NCI-H82 (cell line): ENCODE measurements at regions not wholly inside any gene's neighbourhood (a gene's known extent, or its start where the extent isn't known, plus 50 kb on each side); places are given as distances from the start of the nearest gene placed in this dataset.
A peak's percentile ranks its signal among the peaks of the same experiment; 100 is the strongest.
"Not testable (repeated sequence)": the region's sequence is repeated elsewhere in the genome, so short reads cannot be mapped to it uniquely, and the experiment has no call there.

Experiments used
- DNase-seq: peaks from one replicate; lab custom pipeline; 2025; lab: John Stamatoyannopoulos, UW

- DNase-seq, result no peak
These were observed 112.6 kb downstream of the LRIG2 start for GRCh38 chr1:113185463-113186104.

DNA sequence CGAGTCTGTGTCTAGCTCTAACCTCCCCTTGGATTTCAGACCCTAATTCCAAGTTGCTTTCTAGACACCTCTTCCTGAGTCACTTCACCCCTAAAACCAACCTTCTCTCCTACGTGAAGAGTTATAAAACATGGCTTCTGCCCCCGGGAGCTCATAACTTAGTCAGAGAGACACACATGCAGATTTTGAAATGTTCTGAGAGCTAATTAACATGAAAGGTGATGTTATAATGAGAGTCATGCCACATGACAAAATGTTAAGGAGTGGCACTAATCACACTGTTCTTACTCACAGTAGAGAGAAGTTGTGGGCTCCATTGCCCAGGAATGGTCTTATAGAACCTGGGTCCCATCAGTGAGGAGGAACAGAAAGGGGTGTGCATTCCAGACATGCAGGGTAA lies 117.1 kb downstream of the LRIG2 start:
- no peak for DNase-seq

GRCh38 chr1:113190930-113191329 lies 117.9 kb downstream of the LRIG2 start:
- no peak for DNase-seq

- DNase-seq, result no peak
These were observed 118.6 kb downstream of the LRIG2 start for GRCh38 chr1:113191579-113192076.

GRCh38 chr1:113192242-113192641 lies 119.2 kb downstream of the LRIG2 start:
- no peak for DNase-seq

- DNase-seq, result no peak
These were observed 120.0 kb downstream of the LRIG2 start for GRCh38 chr1:113192980-113193379.

- peak; percentile 96 for DNase-seq
These were observed 122.1 kb downstream of the LRIG2 start for GRCh38 chr1:113194846-113195830.

DNA sequence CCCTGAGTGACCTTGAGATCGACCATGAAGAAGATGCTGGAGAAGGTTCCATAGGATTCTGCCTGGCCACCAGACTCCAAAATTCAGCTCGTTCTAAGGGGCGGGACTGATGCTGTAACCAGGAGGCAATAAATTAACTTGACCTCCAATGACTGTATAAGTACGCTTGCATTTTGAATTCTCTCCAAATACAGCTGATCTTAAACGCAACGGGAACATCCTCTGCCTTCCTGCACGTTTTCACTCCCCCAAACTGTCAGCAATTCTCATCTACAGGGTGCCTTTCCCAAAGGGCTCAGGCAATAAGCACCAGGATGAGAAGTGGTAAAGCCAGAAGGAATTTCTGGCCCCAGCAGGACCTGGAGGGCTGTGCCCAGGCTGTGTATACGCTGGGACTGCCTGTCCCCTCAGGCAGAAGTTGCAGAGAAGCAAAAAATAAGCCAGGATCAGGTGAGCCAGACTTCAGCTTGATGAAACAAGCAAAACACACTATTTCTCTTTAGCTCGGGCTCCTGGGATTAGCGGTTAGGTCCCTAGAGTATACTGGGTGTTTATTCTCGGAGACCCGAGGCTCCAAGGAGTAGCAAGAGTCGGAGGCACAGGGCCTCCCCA lies 124.8 kb downstream of the LRIG2 start:
- peak; percentile 10 for DNase-seq

DNA sequence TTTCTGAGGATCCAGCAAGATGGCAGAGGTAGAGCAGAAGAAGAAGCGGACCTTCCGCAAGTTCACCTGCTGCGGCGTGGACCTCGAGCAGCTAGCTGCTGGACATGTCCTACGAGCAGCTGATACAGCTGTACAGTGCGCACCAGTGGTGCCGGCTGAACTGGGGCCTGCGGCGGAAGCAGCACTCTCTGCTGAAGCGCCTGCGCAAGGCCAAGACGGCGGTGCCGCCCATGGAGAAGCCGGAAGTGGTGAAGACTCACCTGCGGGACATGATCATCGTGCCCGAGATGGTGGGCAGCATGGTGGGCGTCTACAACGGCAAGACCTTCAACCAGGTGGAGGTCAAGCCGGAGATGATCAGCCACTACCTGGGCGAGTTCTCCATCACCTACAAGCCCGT lies 125.8 kb downstream of the LRIG2 start:
- no peak for DNase-seq

GRCh38 chr1:113199760-113200455 lies 126.9 kb downstream of the LRIG2 start:
- peak; percentile 27 for DNase-seq

- no peak for DNase-seq
These were observed 128.6 kb downstream of the LRIG2 start for GRCh38 chr1:113201560-113201959.

DNA sequence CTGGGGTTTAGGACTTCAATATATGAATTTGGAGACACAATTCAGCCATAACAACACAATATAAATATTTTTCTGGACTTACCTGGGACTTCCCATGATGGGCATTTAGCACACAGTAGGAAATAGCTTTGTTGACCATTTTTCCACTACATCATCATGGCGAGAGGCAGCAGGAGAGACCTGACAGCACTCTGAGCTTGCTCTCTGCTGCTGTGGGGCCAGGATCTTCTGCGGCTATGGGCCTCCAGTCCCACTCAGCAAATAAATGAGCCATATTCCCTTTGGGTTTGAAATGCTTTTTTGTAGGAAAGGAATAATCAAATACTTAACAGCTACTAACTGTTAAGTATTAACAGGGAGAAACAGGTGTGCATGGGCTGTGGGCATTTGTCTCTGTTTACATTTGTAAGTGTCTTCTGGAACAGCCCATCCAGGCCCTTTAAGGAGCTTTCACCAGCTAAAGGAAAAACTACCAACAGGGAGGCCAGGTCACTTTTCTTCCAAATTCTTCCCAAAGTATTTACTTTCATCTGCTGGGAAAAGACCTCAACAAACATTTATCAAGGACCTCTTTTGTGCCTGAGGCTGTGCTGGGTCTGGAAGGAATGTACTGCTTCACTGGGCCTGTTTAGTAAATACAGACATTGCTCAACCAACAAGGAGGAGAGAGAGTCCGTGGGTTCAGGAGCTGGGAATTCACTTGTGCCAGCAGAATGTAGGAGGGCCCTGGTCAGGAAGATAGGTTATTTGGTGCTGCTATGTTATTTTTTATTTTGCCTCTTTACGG lies 133.2 kb downstream of the LRIG2 start:
- DNase-seq, result no peak

- no peak for DNase-seq
These were observed 134.0 kb downstream of the LRIG2 start for GRCh38 chr1:113207019-113207418.

- no peak for DNase-seq
These were observed 134.5 kb downstream of the LRIG2 start for GRCh38 chr1:113207457-113207856.

DNA sequence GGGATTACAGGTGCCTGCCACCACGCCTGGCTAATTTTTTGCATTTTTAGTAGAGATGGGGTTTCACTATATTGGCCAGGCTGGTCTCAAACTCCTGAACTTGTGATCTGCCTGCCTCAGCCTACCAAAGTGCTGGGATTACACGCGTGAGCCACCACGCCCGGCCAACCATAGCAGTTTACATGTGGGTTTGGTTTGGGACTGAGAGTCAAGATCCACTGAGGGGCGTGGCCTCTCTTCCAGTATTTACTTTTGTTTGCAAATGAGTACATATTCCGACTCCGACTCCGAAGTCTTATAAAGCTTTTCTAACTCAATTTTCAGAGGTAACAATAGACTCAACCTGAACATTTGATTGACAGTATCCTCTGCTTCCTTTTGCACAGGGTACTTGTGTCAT lies 135.4 kb downstream of the LRIG2 start:
- DNase-seq, result not testable (repeated sequence)

DNA sequence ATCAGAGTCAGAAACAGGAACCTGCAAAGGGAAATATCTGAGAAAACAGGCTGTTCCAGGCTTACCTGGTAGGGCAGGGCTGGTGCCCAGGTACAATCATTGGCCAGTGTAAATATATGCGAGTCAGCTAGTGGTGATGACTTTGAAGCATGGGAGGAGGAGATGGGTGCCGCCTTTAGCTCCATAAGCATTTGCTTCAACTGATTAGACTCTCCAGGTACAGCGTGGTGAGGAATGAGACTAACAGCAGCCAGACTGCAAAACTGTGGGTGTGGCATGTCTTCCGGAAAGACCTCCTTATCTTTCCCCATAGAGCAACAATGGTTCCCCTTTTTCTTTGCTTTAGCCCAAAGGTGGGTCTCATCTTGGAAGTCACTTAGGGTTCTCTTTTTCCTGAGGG lies 137.2 kb downstream of the LRIG2 start:
- DNase-seq, result no peak

GRCh38 chr1:113211467-113211866 lies 138.5 kb downstream of the LRIG2 start:
- DNase-seq, result no peak

GRCh38 chr1:113215015-113215414 lies 142.0 kb downstream of the LRIG2 start:
- DNase-seq, result no peak

DNA sequence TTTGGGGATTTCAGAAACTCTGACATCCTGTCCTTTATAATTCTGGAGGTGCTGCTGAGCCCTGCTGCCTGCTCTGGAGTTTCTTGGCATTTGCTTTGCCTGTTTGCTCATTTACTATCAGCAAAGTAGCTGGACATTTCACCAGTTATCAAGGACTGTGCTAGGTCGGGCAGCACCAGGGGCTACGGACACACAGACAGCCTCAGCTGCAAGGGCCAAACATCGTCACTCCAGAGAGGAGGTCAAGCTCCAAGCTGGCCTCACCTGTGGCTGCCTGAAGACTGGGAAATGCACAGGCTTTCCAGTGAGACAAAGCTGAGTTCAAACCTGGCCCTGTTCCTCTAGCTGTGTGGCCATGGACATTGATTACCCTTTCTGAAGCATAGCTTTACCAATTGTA lies 143.7 kb downstream of the LRIG2 start:
- no peak for DNase-seq

DNA sequence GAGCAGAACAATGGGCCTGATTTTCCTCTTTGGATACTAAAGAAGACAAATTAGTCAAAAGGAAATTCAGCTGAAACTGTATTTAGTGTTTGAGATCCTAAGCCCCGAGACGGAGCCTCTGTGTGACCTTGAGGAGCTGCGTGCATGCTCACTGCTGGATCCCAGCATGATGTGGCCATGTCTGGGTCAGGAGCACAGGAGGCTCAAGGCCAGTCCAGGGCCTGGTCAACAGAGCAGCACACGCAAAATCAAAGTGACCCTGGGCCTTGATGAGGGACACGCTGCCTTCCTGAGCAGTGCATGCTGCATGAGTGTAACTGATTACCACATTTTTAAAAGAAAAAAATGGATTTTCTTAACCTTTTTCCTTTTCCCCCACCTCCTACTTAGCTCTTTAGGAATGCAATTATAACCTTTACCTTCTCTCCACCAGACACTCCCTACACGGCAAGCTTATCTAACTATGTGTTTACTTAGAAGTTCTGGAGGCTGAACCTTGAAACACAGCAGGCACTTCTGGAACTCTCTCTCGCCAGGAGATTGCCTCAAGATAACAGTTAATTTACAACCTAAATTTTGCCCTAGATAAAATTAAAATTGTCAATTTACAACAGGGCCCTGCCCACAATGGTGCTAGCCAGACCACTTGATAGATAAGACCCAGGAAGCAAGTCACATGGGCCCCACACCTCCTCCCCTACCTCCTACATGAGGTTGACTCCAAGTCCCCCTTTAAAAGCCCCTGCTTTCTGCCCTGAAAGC lies 144.6 kb downstream of the LRIG2 start:
- no peak for DNase-seq
